Fibroblast of pulmonary artery (primary cell): ENCODE measurements at regions not wholly inside any gene's neighbourhood (a gene's known extent, or its start where the extent isn't known, plus 50 kb on each side); places are given as distances from the start of the nearest gene placed in this dataset.

ENCODE experiments used
- DNase-seq: peaks from one replicate; pipeline ENCODE4 v3.0.0-alpha.2; 2010; ENCODE audit warnings: low read depth
- H3K4me3 ChIP-seq: replicated peaks from 2 replicates; pipeline ENCODE4 v1.5.1; 2011; ENCODE audit warnings: low read depth, mild to moderate bottlenecking, control low read depth, low read length, moderate library complexity
- TF ChIP-seq, protein P1 (sequence below): IDR thresholded peaks from 2 replicates; pipeline ENCODE4 v1.5.1; 2011; ENCODE audit warnings: mild to moderate bottlenecking, control low read depth, low read length, inconsistent platforms; ENCODE audit errors: missing control alignments

DNA sequence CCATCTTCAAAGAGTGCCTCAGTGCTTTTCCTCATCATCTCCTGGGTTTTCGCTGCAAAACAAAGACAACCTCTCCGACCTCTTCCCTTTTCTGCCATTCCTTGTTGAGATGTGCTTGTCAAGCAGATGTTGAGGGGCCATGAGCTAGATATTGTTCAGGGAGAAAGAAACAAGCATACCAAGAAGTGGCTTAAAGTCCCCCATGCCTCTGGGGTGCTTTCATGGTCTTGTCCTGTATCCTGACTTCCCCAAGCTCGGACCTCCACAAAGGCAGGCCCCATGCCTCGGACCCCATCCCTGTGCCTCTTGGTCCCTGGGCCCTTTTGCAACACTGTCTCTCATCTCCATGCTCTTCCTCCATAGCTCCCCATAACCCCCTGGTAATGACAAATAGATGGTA, 103.8 kb downstream of the C1orf94 start:
- H3K4me3 ChIP-seq, result no peak overlapping the region
- no peak for DNase-seq
- TF ChIP-seq, protein P1, sequence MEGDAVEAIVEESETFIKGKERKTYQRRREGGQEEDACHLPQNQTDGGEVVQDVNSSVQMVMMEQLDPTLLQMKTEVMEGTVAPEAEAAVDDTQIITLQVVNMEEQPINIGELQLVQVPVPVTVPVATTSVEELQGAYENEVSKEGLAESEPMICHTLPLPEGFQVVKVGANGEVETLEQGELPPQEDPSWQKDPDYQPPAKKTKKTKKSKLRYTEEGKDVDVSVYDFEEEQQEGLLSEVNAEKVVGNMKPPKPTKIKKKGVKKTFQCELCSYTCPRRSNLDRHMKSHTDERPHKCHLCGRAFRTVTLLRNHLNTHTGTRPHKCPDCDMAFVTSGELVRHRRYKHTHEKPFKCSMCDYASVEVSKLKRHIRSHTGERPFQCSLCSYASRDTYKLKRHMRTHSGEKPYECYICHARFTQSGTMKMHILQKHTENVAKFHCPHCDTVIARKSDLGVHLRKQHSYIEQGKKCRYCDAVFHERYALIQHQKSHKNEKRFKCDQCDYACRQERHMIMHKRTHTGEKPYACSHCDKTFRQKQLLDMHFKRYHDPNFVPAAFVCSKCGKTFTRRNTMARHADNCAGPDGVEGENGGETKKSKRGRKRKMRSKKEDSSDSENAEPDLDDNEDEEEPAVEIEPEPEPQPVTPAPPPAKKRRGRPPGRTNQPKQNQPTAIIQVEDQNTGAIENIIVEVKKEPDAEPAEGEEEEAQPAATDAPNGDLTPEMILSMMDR, result no peak

DNA sequence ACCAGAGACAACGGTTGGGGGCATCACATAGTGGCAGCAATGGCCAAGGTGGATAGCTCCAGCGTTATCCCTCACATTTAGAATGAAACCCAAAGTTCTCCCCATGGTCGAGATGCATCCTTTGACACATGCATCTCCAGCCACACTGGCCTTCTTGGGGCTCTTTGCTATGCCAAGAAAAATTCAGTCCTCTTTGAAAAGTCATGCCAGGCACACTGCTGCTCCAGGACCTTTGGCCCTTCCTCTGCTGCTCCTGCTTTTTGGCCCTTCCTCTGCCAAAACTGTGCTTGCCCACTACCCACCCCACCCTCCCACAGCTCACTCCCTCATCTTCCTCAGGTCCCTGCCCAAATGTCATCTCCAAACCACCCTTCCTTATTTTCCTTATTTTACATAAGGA, 106.4 kb downstream of the C1orf94 start:
- H3K4me3 ChIP-seq, result no peak overlapping the region
- TF ChIP-seq, protein P1, result no peak
- DNase-seq, result no peak

DNA sequence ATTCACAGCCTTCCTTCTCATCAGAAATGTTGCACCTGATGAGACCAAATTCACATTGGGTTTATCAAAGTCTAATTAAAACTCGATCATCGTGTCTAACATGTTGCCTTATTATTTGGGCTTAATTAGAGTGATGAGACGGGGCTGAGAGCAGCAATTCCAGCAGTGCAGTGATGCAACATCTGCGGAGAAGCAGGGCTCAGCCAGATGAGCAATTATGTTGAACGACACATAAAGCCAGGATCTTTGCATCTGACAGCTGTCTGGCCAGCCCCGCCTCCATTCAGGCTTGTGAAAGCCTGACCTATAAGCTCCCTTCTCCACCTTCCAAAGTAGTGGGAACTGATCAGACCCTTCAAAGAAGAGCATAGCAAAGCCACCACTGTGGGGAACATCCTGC, 109.8 kb downstream of the C1orf94 start:
- H3K4me3 ChIP-seq, result no peak overlapping the region
- no peak for DNase-seq
- TF ChIP-seq, protein P1, result no peak

DNA sequence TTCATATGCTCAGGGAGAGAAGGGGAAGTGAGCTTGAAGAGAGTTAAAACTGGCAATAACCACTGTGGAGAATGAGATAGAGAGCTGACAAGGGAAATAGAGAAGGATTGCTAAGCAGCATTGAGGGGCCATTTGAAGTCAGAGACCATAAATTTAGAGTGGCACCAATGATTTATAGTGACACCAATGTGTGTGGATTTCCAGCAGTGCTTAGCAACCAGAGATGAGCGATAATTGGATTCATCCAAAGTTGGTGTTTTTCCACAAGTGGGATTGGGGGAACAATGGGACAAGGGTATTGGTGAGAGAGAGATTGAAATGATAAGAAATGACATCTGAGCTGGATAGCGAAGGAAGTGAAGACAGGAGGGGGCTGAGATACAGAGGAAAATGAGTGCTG, 114.1 kb downstream of the C1orf94 start:
- no peak for DNase-seq
- TF ChIP-seq, protein P1, result no peak
- H3K4me3 ChIP-seq, result no peak overlapping the region

DNA sequence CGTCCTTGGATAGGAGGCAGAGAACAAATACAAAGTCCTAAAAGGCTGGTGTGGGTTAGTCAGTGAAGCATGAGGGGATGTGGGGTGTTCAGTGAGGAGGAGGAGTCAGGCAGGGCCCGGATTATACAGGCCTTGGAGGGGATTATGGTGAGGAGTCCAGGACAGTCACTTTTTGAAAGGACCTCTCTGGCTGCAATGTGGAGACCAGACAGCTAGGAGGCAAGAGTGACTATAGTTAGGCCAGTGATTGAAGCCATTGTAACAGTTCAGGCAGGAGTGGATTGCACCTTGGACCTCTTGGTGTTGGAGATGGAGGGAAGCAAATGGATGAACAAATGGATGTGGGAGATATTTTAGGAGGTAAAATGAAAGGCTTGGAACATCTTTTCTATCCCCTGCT, 115.8 kb downstream of the C1orf94 start:
- H3K4me3 ChIP-seq, result no peak overlapping the region
- DNase-seq, result no peak
- TF ChIP-seq, protein P1, result no peak

DNA sequence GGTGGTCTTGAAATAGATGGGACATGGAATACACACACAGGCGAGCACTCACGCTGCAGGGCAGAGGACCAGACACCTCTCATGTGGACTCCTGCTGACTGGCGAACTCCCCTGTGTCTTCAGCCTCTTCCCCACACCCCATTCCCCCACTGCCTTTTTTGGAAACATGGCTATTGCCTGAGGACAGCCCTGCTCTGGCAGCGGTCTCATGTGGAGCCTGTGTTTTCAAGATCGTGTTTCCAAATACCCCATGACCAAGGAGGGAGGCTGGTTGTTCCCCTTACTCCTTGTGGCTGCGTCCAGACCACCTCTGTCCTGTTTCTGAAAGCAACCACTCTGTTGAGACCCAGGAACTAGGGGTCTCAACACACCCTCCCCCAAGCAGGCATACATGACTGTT, 119.4 kb downstream of the C1orf94 start:
- H3K4me3 ChIP-seq, result no peak overlapping the region
- no peak for DNase-seq
- TF ChIP-seq, protein P1, result no peak

GRCh38 chr1:34302798-34303197, 126.1 kb downstream of the C1orf94 start:
- no peak overlapping the region for H3K4me3 ChIP-seq
- TF ChIP-seq, protein P1, result no peak
- no peak for DNase-seq
